Mesenchymal stem cell (in vitro differentiated cells and primary cell): ENCODE measurements at regions not wholly inside any gene's neighbourhood (a gene's known extent, or its start where the extent isn't known, plus 50 kb on each side); places are given as distances from the start of the nearest gene placed in this dataset.

Experiments
- DNase-seq: peaks from one replicate; pipeline ENCODE4 v3.0.0-alpha.2; 2013
- H2AFZ ChIP-seq: one replicate; pipeline ENCODE4 v1.6.1; 2013; ENCODE audit warnings: low read depth, mild to moderate bottlenecking, control low read depth, inconsistent platforms, low read length, moderate library complexity
- H2AK5ac ChIP-seq: 2 replicates; pipeline ENCODE4 v1.6.1; 2013; ENCODE audit warnings: low read length, moderate library complexity, mild to moderate bottlenecking, inconsistent platforms; ENCODE audit not compliant: severe bottlenecking
- H2BK120ac ChIP-seq: one replicate; pipeline ENCODE4 v1.6.1; 2013; ENCODE audit warnings: low read depth, mild to moderate bottlenecking, inconsistent platforms, low read length, moderate library complexity
- H2BK12ac ChIP-seq, 2 experiments: one replicate each; pipeline ENCODE4 v1.6.1; 2013; ENCODE audit warnings: inconsistent platforms in 2 of 2, low read length in 2 of 2, mild to moderate bottlenecking in 2 of 2, moderate library complexity in 2 of 2, control low read depth in 1 of 2
- H2BK15ac ChIP-seq: one replicate; pipeline ENCODE4 v1.6.1; 2013; ENCODE audit warnings: mild to moderate bottlenecking, low read depth, inconsistent platforms; ENCODE audit not compliant: poor library complexity, severe bottlenecking
- H2BK5ac ChIP-seq: 2 replicates; pipeline ENCODE4 v1.6.1; 2013; ENCODE audit warnings: low read depth, mild to moderate bottlenecking, low read length, control low read depth, inconsistent platforms; ENCODE audit not compliant: poor library complexity, severe bottlenecking
- H3K14ac ChIP-seq, 2 experiments: one replicate each; pipeline ENCODE4 v1.6.1; 2013; ENCODE audit warnings: inconsistent platforms in 2 of 2, low read length in 2 of 2, control low read depth in 1 of 2, mild to moderate bottlenecking in 1 of 2, moderate library complexity in 1 of 2
- H3K18ac ChIP-seq, 2 experiments: one replicate each; pipeline ENCODE4 v1.6.1; 2013; ENCODE audit warnings: inconsistent platforms in 2 of 2, low read length in 2 of 2, control low read depth in 1 of 2, low read depth in 1 of 2, mild to moderate bottlenecking in 1 of 2
- H3K23ac ChIP-seq, 2 experiments: one replicate each; pipeline ENCODE4 v1.6.1; 2013; ENCODE audit warnings: inconsistent platforms in 2 of 2, low read length in 2 of 2, mild to moderate bottlenecking in 2 of 2, moderate library complexity in 2 of 2, control low read depth in 1 of 2
- H3K27ac ChIP-seq: 2 replicates; pipeline ENCODE4 v1.5.1; 2013; ENCODE audit warnings: mild to moderate bottlenecking, moderate library complexity, low read length, control low read depth, inconsistent platforms; ENCODE audit not compliant: poor library complexity, severe bottlenecking
- H3K27me3 ChIP-seq, 2 experiments: 2 replicates each; pipeline versions ENCODE4 v1.6.1 to v1.7.0; 2013; ENCODE audit warnings: low read length in 2 of 2, mild to moderate bottlenecking in 2 of 2, moderate library complexity in 2 of 2, control low read depth in 1 of 2, inconsistent platforms in 1 of 2; ENCODE audit not compliant: control insufficient read depth in 1 of 2, insufficient read depth in 1 of 2
- H3K36me3 ChIP-seq, 2 experiments: 2 replicates each; pipeline versions ENCODE4 v1.6.1 to v1.7.0; 2013; ENCODE audit warnings: low read length in 2 of 2, control low read depth in 1 of 2, inconsistent platforms in 1 of 2, low read depth in 1 of 2, mild to moderate bottlenecking in 1 of 2; ENCODE audit not compliant: insufficient read depth in 2 of 2, control insufficient read depth in 1 of 2
- H3K4ac ChIP-seq, 2 experiments: one replicate each; pipeline ENCODE4 v1.6.1; 2013; ENCODE audit warnings: inconsistent platforms in 2 of 2, low read length in 2 of 2, mild to moderate bottlenecking in 2 of 2, moderate library complexity in 2 of 2, control low read depth in 1 of 2, low read depth in 1 of 2
- H3K4me1 ChIP-seq: 2 replicates; pipeline ENCODE4 v1.6.1; 2013; ENCODE audit warnings: low read depth, low read length, control low read depth; ENCODE audit not compliant: control insufficient read depth, insufficient read depth
- H3K4me2 ChIP-seq: 2 replicates; pipeline ENCODE4 v1.6.1; 2013; ENCODE audit warnings: low read length, mild to moderate bottlenecking, inconsistent platforms; ENCODE audit not compliant: poor library complexity, severe bottlenecking
- H3K4me3 ChIP-seq, 2 experiments: 2 replicates each; pipeline versions ENCODE4 v1.5.1 to v1.7.0; 2013; ENCODE audit warnings: low read length in 2 of 2, mild to moderate bottlenecking in 2 of 2, control low read depth in 1 of 2, low read depth in 1 of 2; ENCODE audit not compliant: insufficient read depth in 1 of 2
- H3K79me1 ChIP-seq: replicated peaks from 2 replicates; pipeline ENCODE4 v1.6.1; 2013; ENCODE audit warnings: mild to moderate bottlenecking, control low read depth, low read length, inconsistent platforms; ENCODE audit not compliant: poor library complexity, severe bottlenecking
- H3K9ac ChIP-seq: 2 replicates; pipeline ENCODE4 v1.7.0; 2013; ENCODE audit warnings: mild to moderate bottlenecking, low read length, moderate library complexity
- H3K9me3 ChIP-seq: 2 replicates; pipeline ENCODE4 v1.7.0; 2013; ENCODE audit warnings: mild to moderate bottlenecking, low read length; ENCODE audit not compliant: control insufficient read depth
- H4K8ac ChIP-seq: one replicate; pipeline ENCODE4 v1.6.1; 2013; ENCODE audit warnings: inconsistent platforms, mild to moderate bottlenecking, low read length, moderate library complexity
- H4K91ac ChIP-seq: one replicate; pipeline ENCODE4 v1.6.1; 2013; ENCODE audit warnings: mild to moderate bottlenecking, low read length, inconsistent platforms
- WGBS: methylation state at CpG from one replicate; pipeline ENCODE4 v1.1.7; 2013; ENCODE audit warnings: mixed read lengths; 5-methylcytosine and 5-hydroxymethylcytosine counted together

- no peak overlapping the region for H2BK12ac ChIP-seq
- H4K8ac ChIP-seq = no peak overlapping the region
- H3K4me1 ChIP-seq = no peaks in the 10 kb centered on the region
- no peak overlapping the region for H2BK120ac ChIP-seq
- no peak overlapping the region for H3K4me2 ChIP-seq
- DNase-seq = no peak
- no peak overlapping the region for H3K27ac ChIP-seq
- no peak overlapping the region for H2BK5ac ChIP-seq
- H3K9me3 ChIP-seq = no peaks in the 10 kb centered on the region
- H2AK5ac ChIP-seq = no peak overlapping the region
- H4K91ac ChIP-seq = no peak overlapping the region
- H3K4ac ChIP-seq = no peak overlapping the region
- no peak overlapping the region for H3K18ac ChIP-seq
- H2BK15ac ChIP-seq = no peak overlapping the region
- 62% methylated on average over 3 of the region's 3 CpGs for WGBS
- no peak overlapping the region for H3K9ac ChIP-seq
- no peak overlapping the region for H3K23ac ChIP-seq
- no peaks in the 10 kb centered on the region for H3K36me3 ChIP-seq
- H3K4me3 ChIP-seq = no peak overlapping the region
- H3K79me1 ChIP-seq = no peaks in the 10 kb centered on the region
- no peak overlapping the region for H3K14ac ChIP-seq
- H2AFZ ChIP-seq = no peak overlapping the region
- H3K27me3 ChIP-seq = peaks cover 0 to under 1% of the 10 kb centered on the region in 2 experiments
Measured at GRCh38 chr2:129229196-129229595, 750.3 kb upstream of the RAB6C start.

GRCh38 chr2:129229830-129230441 lies 749.5 kb upstream of the RAB6C start:
- H3K79me1 ChIP-seq = no peaks in the 10 kb centered on the region
- no peak overlapping the region for H2BK12ac ChIP-seq
- 77% methylated on average over 7 of the region's 7 CpGs for WGBS
- no peak overlapping the region for H3K14ac ChIP-seq
- H2BK120ac ChIP-seq = no peak overlapping the region
- no peak for DNase-seq
- no peak overlapping the region for H3K18ac ChIP-seq
- H2BK15ac ChIP-seq = no peak overlapping the region
- no peak overlapping the region for H2BK5ac ChIP-seq
- no peaks in the 10 kb centered on the region for H3K9me3 ChIP-seq
- no peak overlapping the region for H2AFZ ChIP-seq
- no peak overlapping the region for H3K4me2 ChIP-seq
- no peak overlapping the region for H3K27ac ChIP-seq
- H3K4ac ChIP-seq = no peak overlapping the region
- no peak overlapping the region for H3K23ac ChIP-seq
- no peak overlapping the region for H2AK5ac ChIP-seq
- H4K8ac ChIP-seq = no peak overlapping the region
- H3K9ac ChIP-seq = no peak overlapping the region
- H3K36me3 ChIP-seq = no peaks in the 10 kb centered on the region
- no peaks in the 10 kb centered on the region for H3K4me1 ChIP-seq
- no peak overlapping the region for H3K4me3 ChIP-seq
- no peaks in the 10 kb centered on the region for H3K27me3 ChIP-seq
- no peak overlapping the region for H4K91ac ChIP-seq

GRCh38 chr2:129231924-129232323 lies 747.5 kb upstream of the RAB6C start:
- no peak overlapping the region for H2BK15ac ChIP-seq
- no peak overlapping the region for H2BK12ac ChIP-seq
- H3K4me3 ChIP-seq = no peak overlapping the region
- no peak overlapping the region for H3K4ac ChIP-seq
- H3K9me3 ChIP-seq = no peaks in the 10 kb centered on the region
- no peak overlapping the region for H3K27ac ChIP-seq
- H3K36me3 ChIP-seq = no peaks in the 10 kb centered on the region
- no peak overlapping the region for H2BK120ac ChIP-seq
- no peak overlapping the region for H2AK5ac ChIP-seq
- H3K27me3 ChIP-seq = no peaks in the 10 kb centered on the region
- no peaks in the 10 kb centered on the region for H3K4me1 ChIP-seq
- H3K23ac ChIP-seq = no peak overlapping the region
- H3K14ac ChIP-seq = no peak overlapping the region
- no peak overlapping the region for H3K18ac ChIP-seq
- H3K4me2 ChIP-seq = no peak overlapping the region
- DNase-seq = no peak
- H4K8ac ChIP-seq = no peak overlapping the region
- no peak overlapping the region for H4K91ac ChIP-seq
- H3K79me1 ChIP-seq = no peaks in the 10 kb centered on the region
- WGBS = 90% methylated on average over 7 of the region's 7 CpGs
- no peak overlapping the region for H3K9ac ChIP-seq
- H2AFZ ChIP-seq = no peak overlapping the region
- no peak overlapping the region for H2BK5ac ChIP-seq

GRCh38 chr2:129233166-129233565 lies 746.3 kb upstream of the RAB6C start:
- H2BK5ac ChIP-seq = no peak overlapping the region
- H3K14ac ChIP-seq = no peak overlapping the region
- H3K4me2 ChIP-seq = no peak overlapping the region
- WGBS = 80% methylated on average over 9 of the region's 9 CpGs
- no peak overlapping the region for H2BK15ac ChIP-seq
- no peak for DNase-seq
- H2AFZ ChIP-seq = no peak overlapping the region
- H2BK120ac ChIP-seq = no peak overlapping the region
- H3K9me3 ChIP-seq = no peaks in the 10 kb centered on the region
- H3K4me3 ChIP-seq = no peak overlapping the region
- no peaks in the 10 kb centered on the region for H3K4me1 ChIP-seq
- no peaks in the 10 kb centered on the region for H3K79me1 ChIP-seq
- H3K36me3 ChIP-seq = no peaks in the 10 kb centered on the region
- no peak overlapping the region for H3K9ac ChIP-seq
- no peaks in the 10 kb centered on the region for H3K27me3 ChIP-seq
- H3K4ac ChIP-seq = no peak overlapping the region
- H3K27ac ChIP-seq = no peak overlapping the region
- H4K8ac ChIP-seq = no peak overlapping the region
- H2AK5ac ChIP-seq = no peak overlapping the region
- no peak overlapping the region for H3K18ac ChIP-seq
- H3K23ac ChIP-seq = no peak overlapping the region
- H2BK12ac ChIP-seq = no peak overlapping the region
- no peak overlapping the region for H4K91ac ChIP-seq
